H1 (cell line): ENCODE measurements at regions not wholly inside any gene's neighbourhood (a gene's known extent, or its start where the extent isn't known, plus 50 kb on each side); places are given as distances from the start of the nearest gene placed in this dataset.

Source experiments
- ASH2L ChIP-seq: fragments of 200-600, 300-600 bp; sonication (generic); IDR thresholded peaks from one replicate; pipeline ENCODE4 v1.7.1; 2017; ENCODE audit warnings: low read length
- CTCF ChIP-seq, 3 experiments: IDR thresholded peaks; 1 replicate in 2 of 3; 2 replicates in 1 of 3; pipeline versions ENCODE4 v1.5.1 to v1.6.1; 2011; ENCODE audit warnings: low read length in 3 of 3, mild to moderate bottlenecking in 3 of 3, inconsistent platforms in 2 of 3, low read depth in 1 of 3, moderate library complexity in 1 of 3; ENCODE audit not compliant: insufficient read depth in 1 of 3; ENCODE audit errors: control extremely low read depth in 1 of 3
- GABPA ChIP-seq: IDR thresholded peaks from 2 replicates; pipeline ENCODE4 v1.6.1; 2011; ENCODE audit warnings: mild to moderate bottlenecking, low read length, moderate library complexity, borderline replicate concordance; ENCODE audit not compliant: insufficient read depth
- NRF1 ChIP-seq: IDR thresholded peaks from 2 replicates; pipeline ENCODE4 v1.6.1; 2011; ENCODE audit warnings: mild to moderate bottlenecking, low read depth, low read length, improper control_type of control experiment
- PHF8 ChIP-seq: fragments of 200-600 bp; sonication (generic); conservative IDR thresholded peaks from 2 replicates; pipeline ENCODE4 v1.7.1; 2012; ENCODE audit warnings: low read depth, mild to moderate bottlenecking, inconsistent platforms, low read length, moderate library complexity
- POLR2A ChIP-seq, 2 experiments: IDR thresholded peaks; 1 replicate in 1 of 2; 2 replicates in 1 of 2; pipeline ENCODE4 v1.6.1; 2011; ENCODE audit warnings: low read depth in 2 of 2, low read length in 2 of 2, mild to moderate bottlenecking in 2 of 2; ENCODE audit errors: control extremely low read depth in 1 of 2
- POLR2AphosphoS5 ChIP-seq: IDR thresholded peaks from 2 replicates; pipeline ENCODE4 v1.6.1; 2011; ENCODE audit warnings: low read depth, low read length
- RAD21 ChIP-seq, 2 experiments: IDR thresholded peaks in 1 of 2; conservative IDR thresholded peaks in 1 of 2; 2 replicates each; pipeline ENCODE4 v1.6.1; 2011; ENCODE audit warnings: low read depth in 2 of 2, low read length in 2 of 2, improper control_type of control experiment in 1 of 2, inconsistent platforms in 1 of 2, mild to moderate bottlenecking in 1 of 2, moderate library complexity in 1 of 2
- TAF1 ChIP-seq: IDR thresholded peaks from 2 replicates; pipeline ENCODE4 v1.6.1; 2011; ENCODE audit warnings: mild to moderate bottlenecking, low read depth, low read length
- TBP ChIP-seq: IDR thresholded peaks from 2 replicates; pipeline ENCODE4 v1.6.1; 2011; ENCODE audit warnings: low read depth, low read length, improper control_type of control experiment
- TCF12 ChIP-seq: IDR thresholded peaks from 2 replicates; pipeline ENCODE4 v1.6.1; 2011; ENCODE audit warnings: low read depth, mild to moderate bottlenecking, low read length
- ZNF274 ChIP-seq: IDR thresholded peaks from 2 replicates; pipeline ENCODE4 v1.7.0; 2012; ENCODE audit warnings: low read length, borderline replicate concordance; ENCODE audit errors: extremely low read depth
- TF ChIP-seq, protein P1 (sequence below): IDR thresholded peaks from 2 replicates; pipeline ENCODE4 v1.6.1; 2012; ENCODE audit warnings: inconsistent platforms
- TF ChIP-seq, protein P2 (sequence below): IDR thresholded peaks from 2 replicates; pipeline ENCODE4 v1.6.1; 2011; ENCODE audit warnings: low read depth, mild to moderate bottlenecking, low read length; ENCODE audit not compliant: insufficient read depth

DNA sequence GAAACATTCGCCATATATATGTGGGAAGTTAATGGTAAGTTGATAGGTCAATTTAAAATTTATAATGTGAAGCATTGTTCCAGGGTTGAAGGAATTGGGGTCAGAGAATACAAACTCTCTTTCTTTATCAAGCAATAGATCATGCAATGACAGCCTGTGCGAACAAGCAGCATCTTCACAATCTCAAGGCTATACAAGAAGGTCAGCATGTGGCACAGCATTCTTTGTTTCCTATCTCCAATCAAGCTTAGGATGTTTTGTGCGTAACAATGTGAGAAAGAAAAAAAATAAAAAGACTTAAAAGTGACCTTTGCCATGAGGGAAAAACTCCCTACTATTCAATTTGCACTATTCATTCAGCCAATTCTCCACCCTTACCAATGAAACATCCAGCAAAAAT is 288.1 kb upstream of the NECTIN3 start:
- TF ChIP-seq TBP (no peak), POLR2A (IDR thresholded peaks at IDR 0.05; ENCODE audit: control extremely low read depth in 1 of 2, low read depth in 2 of 2, low read length in 2 of 2) (no peak), RAD21 (IDR thresholded peaks at IDR 0.05 in 1 of 2, conservative IDR thresholded peaks at IDR 0.05 in 1 of 2; ENCODE audit: low read depth in 2 of 2, low read length in 2 of 2) (no peak), CTCF (IDR thresholded peaks at IDR 0.05; ENCODE audit: control extremely low read depth in 1 of 3, insufficient read depth in 1 of 3, low read depth in 1 of 3, low read length in 3 of 3) (no peak), TAF1 (no peak), POLR2AphosphoS5 (no peak), GABPA (no peak), ZNF274 (no peak), ASH2L (no peak), TCF12 (no peak), NRF1 (no peak), PHF8 (no peak)
- TF ChIP-seq, protein P1, sequence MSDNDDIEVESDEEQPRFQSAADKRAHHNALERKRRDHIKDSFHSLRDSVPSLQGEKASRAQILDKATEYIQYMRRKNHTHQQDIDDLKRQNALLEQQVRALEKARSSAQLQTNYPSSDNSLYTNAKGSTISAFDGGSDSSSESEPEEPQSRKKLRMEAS: no peak
- TF ChIP-seq, protein P2, sequence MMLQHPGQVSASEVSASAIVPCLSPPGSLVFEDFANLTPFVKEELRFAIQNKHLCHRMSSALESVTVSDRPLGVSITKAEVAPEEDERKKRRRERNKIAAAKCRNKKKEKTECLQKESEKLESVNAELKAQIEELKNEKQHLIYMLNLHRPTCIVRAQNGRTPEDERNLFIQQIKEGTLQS: no peak
